HEK293 (cell line): ENCODE measurements at regions not wholly inside any gene's neighbourhood (a gene's known extent, or its start where the extent isn't known, plus 50 kb on each side); places are given as distances from the start of the nearest gene placed in this dataset.

ENCODE experiments used
- CTCF ChIA-PET: fragments of 350-600 bp; formaldehyde crosslinking; extraction: SDS; loops from one replicate; lab custom pipeline; 2021; ENCODE audit warnings: antibody characterized with exemption; lab: Yijun Ruan, JAX
- POLR2A ChIA-PET: fragments of 300-600 bp; formaldehyde crosslinking; extraction: SDS; loops from one replicate; lab custom pipeline; 2020; ENCODE audit warnings: antibody characterized with exemption, inconsistent platforms; lab: Yijun Ruan, JAX
- H3K27ac ChIP-seq: fragments of 200-500 bp; sonication (Bioruptor generic); 2 replicates; pipeline ENCODE4 v1.5.1; 2014; ENCODE audit warnings: low read depth, low read length, control low read depth, inconsistent platforms; ENCODE audit errors: extremely low read depth
- H3K36me3 ChIP-seq, 2 experiments: fragments of 200-500 bp in 1 of 2; sonication (Bioruptor generic) in 1 of 2; 1 replicate in 1 of 2; 2 replicates in 1 of 2; pipeline ENCODE4 v1.5.1; 2014 to 2017; ENCODE audit warnings: inconsistent platforms in 2 of 2, low read length in 2 of 2; ENCODE audit not compliant: control insufficient read depth in 2 of 2, insufficient read depth in 1 of 2
- H3K4me1 ChIP-seq: fragments of 200-500 bp; sonication (Bioruptor generic); 2 replicates; pipeline ENCODE4 v1.5.1; 2014; ENCODE audit warnings: mild to moderate bottlenecking, low read length, inconsistent platforms; ENCODE audit not compliant: control insufficient read depth, insufficient read depth
- H3K4me3 ChIP-seq: 2 replicates; pipeline ENCODE4 v1.5.1; 2011; ENCODE audit warnings: low read depth, mild to moderate bottlenecking, control low read depth, low read length, moderate library complexity
- H3K9me3 ChIP-seq: fragments of 200-500 bp; sonication (Bioruptor generic); 2 replicates; pipeline ENCODE4 v1.5.1; 2014; ENCODE audit warnings: low read depth, low read length, inconsistent platforms; ENCODE audit not compliant: control insufficient read depth, insufficient read depth
- BCL11B ChIP-seq: fragments of 450-650 bp; formaldehyde crosslinking; IDR thresholded peaks from 2 replicates; pipeline ENCODE4 v1.5.1; 2016; ENCODE audit warnings: low read depth, missing biosample characterization, missing genetic modification characterization
- GLI4 ChIP-seq: fragments of 450-650 bp; formaldehyde crosslinking; IDR thresholded peaks from 2 replicates; pipeline ENCODE4 v1.5.1; 2016; ENCODE audit warnings: missing biosample characterization, missing genetic modification characterization
- SP7 ChIP-seq: fragments of 450-650 bp; formaldehyde crosslinking; IDR thresholded peaks from 2 replicates; pipeline ENCODE4 v1.5.1; 2016; ENCODE audit warnings: missing biosample characterization, missing genetic modification characterization
- TRIM28 ChIP-seq: IDR thresholded peaks from 2 replicates; pipeline ENCODE4 v1.6.1; 2011; ENCODE audit warnings: low read length, control low read depth, borderline replicate concordance
- ZBTB7A ChIP-seq: fragments of 450-650 bp; formaldehyde crosslinking; IDR thresholded peaks from 2 replicates; pipeline ENCODE4 v1.5.1; 2016; ENCODE audit warnings: low read depth, missing biosample characterization, missing genetic modification characterization
- ZNF121 ChIP-seq: fragments of 450-650 bp; formaldehyde crosslinking; IDR thresholded peaks from 2 replicates; pipeline ENCODE4 v1.5.1; 2016; ENCODE audit warnings: missing biosample characterization, missing genetic modification characterization
- ZNF19 ChIP-seq: fragments of 450-650 bp; formaldehyde crosslinking; IDR thresholded peaks from 2 replicates; pipeline ENCODE4; 2016; ENCODE audit warnings: missing biosample characterization, missing genetic modification characterization, low read depth
- ZNF350 ChIP-seq: fragments of 450-650 bp; formaldehyde crosslinking; IDR thresholded peaks from 2 replicates; pipeline ENCODE4 v1.5.0; 2017; ENCODE audit warnings: missing biosample characterization, mild to moderate bottlenecking, missing genetic modification characterization
- ZNF37A ChIP-seq: fragments of 450-650 bp; IDR thresholded peaks from 2 replicates; pipeline ENCODE4 v1.5.1; 2018; ENCODE audit warnings: missing biosample characterization, missing genetic modification characterization
- ZNF391 ChIP-seq: fragments of 450-650 bp; formaldehyde crosslinking; IDR thresholded peaks from 2 replicates; pipeline ENCODE4 v1.5.1; 2016; ENCODE audit warnings: low read depth, missing biosample characterization, missing genetic modification characterization, borderline replicate concordance
- ZNF549 ChIP-seq: fragments of 450-650 bp; IDR thresholded peaks from 2 replicates; pipeline ENCODE4 v1.5.1; 2018; ENCODE audit warnings: missing biosample characterization, missing genetic modification characterization, mild to moderate bottlenecking, inconsistent platforms, moderate library complexity
- ZNF571 ChIP-seq: fragments of 450-650 bp; formaldehyde crosslinking; IDR thresholded peaks from 2 replicates; pipeline ENCODE4 v1.5.0; 2017; ENCODE audit warnings: missing biosample characterization, missing genetic modification characterization
- ZNF600 ChIP-seq: fragments of 450-650 bp; formaldehyde crosslinking; IDR thresholded peaks from 2 replicates; pipeline ENCODE4 v1.5.1; 2016; ENCODE audit warnings: missing biosample characterization, missing genetic modification characterization
- ZNF629 ChIP-seq: fragments of 450-650 bp; formaldehyde crosslinking; IDR thresholded peaks from 2 replicates; pipeline ENCODE4 v1.5.1; 2017; ENCODE audit warnings: missing biosample characterization, missing genetic modification characterization
- ZNF843 ChIP-seq: fragments of 450-650 bp; formaldehyde crosslinking; IDR thresholded peaks from 2 replicates; pipeline ENCODE4 v1.5.1; 2016; ENCODE audit warnings: missing biosample characterization, missing genetic modification characterization
- TF ChIP-seq, protein P1 (sequence below): fragments of 450-650 bp; formaldehyde crosslinking; IDR thresholded peaks from 2 replicates; pipeline ENCODE4 v1.5.1; 2016; ENCODE audit warnings: missing biosample characterization, missing genetic modification characterization
- TF ChIP-seq, protein P2 (sequence below): fragments of 450-650 bp; formaldehyde crosslinking; IDR thresholded peaks from 2 replicates; pipeline ENCODE4 v1.5.1; 2016; ENCODE audit warnings: missing biosample characterization, missing genetic modification characterization, low read depth
- TF ChIP-seq, protein P3 (sequence below): fragments of 450-650 bp; IDR thresholded peaks from 2 replicates; pipeline ENCODE4 v1.5.1; 2018; ENCODE audit warnings: missing biosample characterization, missing genetic modification characterization

DNA sequence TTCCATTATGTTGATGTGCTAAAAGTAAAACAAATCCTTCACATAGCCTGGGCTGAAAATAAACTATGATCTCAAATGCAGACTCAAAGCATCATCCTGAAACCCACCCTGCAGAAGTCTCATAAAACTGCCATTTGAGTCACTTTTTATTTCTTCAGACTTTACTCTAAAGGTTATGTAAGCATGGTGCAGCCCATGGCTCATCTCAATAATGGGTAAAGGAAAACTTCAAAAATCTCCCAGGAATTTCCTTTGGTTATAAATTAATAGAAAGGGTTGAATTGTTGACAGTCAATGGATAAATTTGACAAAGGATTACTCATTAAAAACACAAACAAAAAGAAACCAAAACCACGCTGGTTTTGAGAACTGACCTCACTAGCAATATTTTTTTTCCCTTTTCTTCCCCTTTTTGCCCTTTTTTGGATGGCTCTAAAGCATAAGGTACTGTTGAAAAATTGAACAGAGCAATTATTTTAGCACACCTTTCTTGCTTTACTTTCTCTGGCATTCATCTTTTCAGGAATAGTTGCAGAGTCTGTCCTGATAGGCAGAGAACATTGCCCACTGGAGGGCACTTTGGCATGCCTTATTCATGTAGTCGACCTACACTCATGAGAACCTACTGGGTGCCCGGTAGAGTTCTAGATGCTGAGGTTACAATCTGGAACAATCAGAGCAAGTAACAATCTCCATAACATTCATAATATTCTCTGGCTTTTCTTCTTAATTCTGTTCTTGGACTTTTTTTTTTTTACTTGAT is 191.4 kb downstream of the TMEM167A start (continued):
- TF ChIP-seq ZNF843 (tag by site-specific recombination) (peak; percentile 43), BCL11B (no peak), ZNF629 (tag by site-specific recombination) (0 out of 2 replicates have a peak, but pooled peaks have one; percentile 33)
- TF ChIP-seq, all 188 proteins: peak for 7

DNA sequence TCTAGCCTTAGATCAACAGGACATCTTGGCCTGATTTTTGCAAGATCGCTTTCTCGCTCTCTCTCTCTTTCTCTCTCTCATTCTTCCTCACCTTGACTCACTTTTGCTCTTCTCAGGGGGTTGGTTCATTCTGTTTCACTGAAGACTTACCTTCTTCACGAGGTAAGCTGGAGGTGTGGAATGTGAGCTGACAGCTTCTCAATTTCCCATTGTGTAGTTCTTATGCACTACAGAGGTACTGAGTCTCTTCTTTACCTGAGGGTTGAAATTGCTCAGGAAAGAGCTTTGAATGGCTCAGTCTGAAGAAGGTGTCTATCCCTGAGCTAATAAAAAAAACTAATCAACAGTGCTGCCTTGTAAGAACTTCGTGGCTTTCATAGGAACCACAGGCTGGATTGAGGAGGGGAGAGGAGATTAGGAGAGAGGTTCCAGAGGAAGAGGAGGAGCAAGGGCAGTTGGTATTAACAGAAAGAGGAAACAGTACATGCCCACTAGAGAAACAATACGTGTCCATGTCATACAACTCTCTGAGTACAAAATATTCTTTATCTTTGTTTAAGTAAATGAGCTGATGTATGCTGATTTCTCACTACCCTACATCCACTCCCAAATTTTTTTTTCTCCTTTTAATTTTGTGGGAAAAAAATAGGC is 192.2 kb downstream of the TMEM167A start:
- no peaks in the 10 kb centered on the region for H3K9me3 ChIP-seq
- H3K4me1 ChIP-seq, result peaks cover 9% of the 10 kb centered on the region
- H3K27ac ChIP-seq, result no peak overlapping the region
- H3K4me3 ChIP-seq, result no peak overlapping the region
- ChIA-PET POLR2A (no interaction called here), CTCF (interaction anchor here (1.3 kb wide), 1 partner anchor 535 kb away, joined by 3 read pairs; no protein-coding TSS in a partner anchor)
- TF ChIP-seq, protein P1, sequence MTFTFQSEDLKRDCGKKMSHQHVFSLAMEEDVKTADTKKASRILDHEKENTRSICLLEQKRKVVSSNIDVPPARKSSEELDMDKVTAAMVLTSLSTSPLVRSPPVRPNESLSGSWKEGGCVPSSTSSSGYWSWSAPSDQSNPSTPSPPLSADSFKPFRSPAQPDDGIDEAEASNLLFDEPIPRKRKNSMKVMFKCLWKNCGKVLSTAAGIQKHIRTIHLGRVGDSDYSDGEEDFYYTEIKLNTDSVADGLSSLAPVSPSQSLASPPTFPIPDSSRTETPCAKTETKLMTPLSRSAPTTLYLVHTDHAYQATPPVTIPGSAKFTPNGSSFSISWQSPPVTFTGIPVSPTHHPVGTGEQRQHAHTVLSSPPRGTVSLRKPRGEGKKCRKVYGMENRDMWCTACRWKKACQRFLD, result no peak
- TF ChIP-seq, protein P2, sequence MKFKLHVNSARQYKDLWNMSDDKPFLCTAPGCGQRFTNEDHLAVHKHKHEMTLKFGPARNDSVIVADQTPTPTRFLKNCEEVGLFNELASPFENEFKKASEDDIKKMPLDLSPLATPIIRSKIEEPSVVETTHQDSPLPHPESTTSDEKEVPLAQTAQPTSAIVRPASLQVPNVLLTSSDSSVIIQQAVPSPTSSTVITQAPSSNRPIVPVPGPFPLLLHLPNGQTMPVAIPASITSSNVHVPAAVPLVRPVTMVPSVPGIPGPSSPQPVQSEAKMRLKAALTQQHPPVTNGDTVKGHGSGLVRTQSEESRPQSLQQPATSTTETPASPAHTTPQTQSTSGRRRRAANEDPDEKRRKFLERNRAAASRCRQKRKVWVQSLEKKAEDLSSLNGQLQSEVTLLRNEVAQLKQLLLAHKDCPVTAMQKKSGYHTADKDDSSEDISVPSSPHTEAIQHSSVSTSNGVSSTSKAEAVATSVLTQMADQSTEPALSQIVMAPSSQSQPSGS (tag by site-specific recombination), result no peak
- TF ChIP-seq ZNF350 (no peak), ZNF121 (tag by site-specific recombination) (no peak), SP7 (no peak), TRIM28 (no peak), ZNF391 (tag by site-specific recombination) (no peak), ZNF37A (no peak)
- TF ChIP-seq, protein P3, sequence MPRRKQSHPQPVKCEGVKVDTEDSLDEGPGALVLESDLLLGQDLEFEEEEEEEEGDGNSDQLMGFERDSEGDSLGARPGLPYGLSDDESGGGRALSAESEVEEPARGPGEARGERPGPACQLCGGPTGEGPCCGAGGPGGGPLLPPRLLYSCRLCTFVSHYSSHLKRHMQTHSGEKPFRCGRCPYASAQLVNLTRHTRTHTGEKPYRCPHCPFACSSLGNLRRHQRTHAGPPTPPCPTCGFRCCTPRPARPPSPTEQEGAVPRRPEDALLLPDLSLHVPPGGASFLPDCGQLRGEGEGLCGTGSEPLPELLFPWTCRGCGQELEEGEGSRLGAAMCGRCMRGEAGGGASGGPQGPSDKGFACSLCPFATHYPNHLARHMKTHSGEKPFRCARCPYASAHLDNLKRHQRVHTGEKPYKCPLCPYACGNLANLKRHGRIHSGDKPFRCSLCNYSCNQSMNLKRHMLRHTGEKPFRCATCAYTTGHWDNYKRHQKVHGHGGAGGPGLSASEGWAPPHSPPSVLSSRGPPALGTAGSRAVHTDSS (tag by site-specific recombination), result no peak
- no peaks in the 10 kb centered on the region for H3K36me3 ChIP-seq

DNA sequence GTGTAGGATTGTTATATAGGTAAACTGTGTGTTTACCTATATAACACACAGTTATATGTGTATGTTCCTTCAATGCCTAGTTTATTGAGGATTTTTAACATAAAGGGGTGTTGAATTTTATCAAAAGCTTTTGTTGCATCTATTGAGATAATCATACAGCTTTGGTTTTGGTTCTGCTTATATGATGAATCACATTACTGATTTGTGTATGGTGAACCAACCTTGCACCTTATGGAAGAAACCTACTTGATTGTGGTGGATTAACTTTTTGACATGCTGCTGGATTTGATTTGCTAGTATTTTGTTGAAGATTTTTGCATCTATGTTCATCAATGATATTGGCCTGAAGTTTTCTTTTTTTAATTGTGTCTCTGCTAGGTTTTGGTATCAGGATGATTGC is 194.9 kb downstream of the TMEM167A start:
- H3K36me3 ChIP-seq, result no peaks in the 10 kb centered on the region
- H3K9me3 ChIP-seq, result no peaks in the 10 kb centered on the region
- peaks cover 8% of the 10 kb centered on the region for H3K4me1 ChIP-seq
- H3K4me3 ChIP-seq, result no peak overlapping the region
- ChIA-PET POLR2A (interaction anchor here (0.6 kb wide), 1 partner anchor 12 kb away, joined by 3 read pairs; no protein-coding TSS in a partner anchor), CTCF (no interaction called here)
- no peak for TF ChIP-seq ZNF600 (tag by site-specific recombination)
- TF ChIP-seq ZNF19 (tag by site-specific recombination), result no peak
- TF ChIP-seq ZNF571 (tag by site-specific recombination), result no peak
- TF ChIP-seq, protein P1, result no peak
- no peak for TF ChIP-seq GLI4
- no peak for TF ChIP-seq ZNF549 (tag by site-specific recombination)
- no peak for TF ChIP-seq ZBTB7A (tag by site-specific recombination)
- no peak overlapping the region for H3K27ac ChIP-seq
